HG02759 (cell line): ENCODE measurements at regions not wholly inside any gene's neighbourhood (a gene's known extent, or its start where the extent isn't known, plus 50 kb on each side); places are given as distances from the start of the nearest gene placed in this dataset.
A peak's percentile ranks its signal among the peaks of the same experiment; 100 is the strongest.

Experiments
- ATAC-seq: cut with Tn5 transposase; IDR thresholded peaks from one replicate; pipeline ENCODE4 v1.9.1; 2021; ENCODE audit warnings: mild to moderate bottlenecking, moderate library complexity; ENCODE audit not compliant: unreplicated experiment

- ATAC-seq = no peak
Measured at GRCh38 chr12:93042684-93043083, 113.6 kb upstream of the EEA1 start.

GRCh38 chr12:93043192-93043876 is 114.2 kb upstream of the EEA1 start:
- no peak for ATAC-seq

DNA sequence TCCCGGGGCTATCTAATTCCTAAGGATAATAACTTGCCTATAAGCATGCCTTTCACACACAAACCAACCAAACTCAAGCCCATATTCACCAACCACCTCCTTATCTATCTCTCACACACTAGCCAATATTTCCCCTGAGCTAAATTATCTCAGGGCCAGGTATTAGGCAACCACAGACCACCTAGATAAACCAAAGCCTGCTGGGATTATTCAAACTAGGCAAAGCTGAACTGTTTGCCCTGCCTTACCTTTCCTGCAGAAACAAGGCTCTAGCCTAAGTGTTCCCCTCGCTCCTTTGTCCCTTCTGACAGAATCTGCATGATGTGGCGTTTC is 114.7 kb upstream of the EEA1 start:
- ATAC-seq = no peak

GRCh38 chr12:93047118-93047517 is 118.0 kb upstream of the EEA1 start:
- ATAC-seq = no peak

DNA sequence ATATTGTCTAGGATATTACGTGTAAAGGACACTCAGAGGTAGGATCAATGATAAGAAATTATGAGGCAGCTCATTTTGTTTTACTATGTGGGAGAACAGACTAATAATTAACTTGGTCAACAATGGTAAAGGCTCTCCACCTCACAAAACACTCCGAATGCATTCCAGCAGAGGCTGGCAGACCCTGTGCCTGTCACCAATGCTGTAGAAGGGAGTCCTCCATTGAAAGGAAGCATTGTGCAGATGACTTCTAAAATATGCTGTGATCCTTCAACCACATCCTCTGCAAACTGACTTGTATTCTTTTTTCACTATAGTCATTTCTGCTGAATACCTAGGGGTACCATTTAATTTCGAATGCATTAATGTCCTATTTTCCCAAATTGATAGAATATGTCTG is 119.6 kb upstream of the EEA1 start:
- no peak for ATAC-seq

DNA sequence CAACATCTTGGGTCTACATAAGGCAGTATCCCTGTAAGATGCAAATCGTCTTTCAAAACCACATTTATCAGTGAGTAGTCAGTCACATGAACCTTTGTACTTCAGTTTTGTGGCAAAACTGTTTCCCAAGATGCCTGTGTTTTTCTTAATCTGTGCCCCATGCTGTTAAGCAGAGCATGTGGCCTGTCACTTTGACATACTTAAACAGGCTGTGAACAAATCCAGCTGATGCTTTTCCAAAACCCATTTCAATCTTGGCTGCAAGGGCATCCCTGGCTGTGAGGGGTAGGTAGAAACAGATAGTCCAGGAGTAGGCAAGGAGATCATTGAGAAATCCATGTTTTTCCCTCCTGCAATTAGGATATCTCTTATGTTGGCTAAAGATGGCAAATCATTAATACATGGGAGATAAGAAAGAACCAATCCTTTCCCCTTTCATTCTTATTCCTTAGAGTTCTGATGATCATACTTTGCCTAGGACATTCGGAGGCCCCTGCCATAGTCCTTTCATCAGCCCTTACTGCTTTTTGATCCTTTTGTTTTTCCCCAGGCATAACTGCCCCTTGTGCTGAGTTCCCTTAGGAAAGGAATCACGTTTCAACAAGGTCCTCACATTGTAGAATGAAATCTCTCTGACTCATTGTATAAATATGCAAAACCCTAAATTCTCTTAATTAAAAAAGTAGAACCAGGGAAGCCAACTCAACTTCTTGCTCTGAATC is 121.1 kb upstream of the EEA1 start:
- no peak for ATAC-seq

GRCh38 chr12:93050748-93051081 is 121.6 kb upstream of the EEA1 start:
- ATAC-seq = no peak

- no peak for ATAC-seq
Measured at GRCh38 chr12:93054021-93054420, 124.9 kb upstream of the EEA1 start.

GRCh38 chr12:93055221-93055620 is 126.1 kb upstream of the EEA1 start:
- no peak for ATAC-seq

- ATAC-seq = no peak
Measured at GRCh38 chr12:93056971-93057535, 128.0 kb upstream of the EEA1 start.

DNA sequence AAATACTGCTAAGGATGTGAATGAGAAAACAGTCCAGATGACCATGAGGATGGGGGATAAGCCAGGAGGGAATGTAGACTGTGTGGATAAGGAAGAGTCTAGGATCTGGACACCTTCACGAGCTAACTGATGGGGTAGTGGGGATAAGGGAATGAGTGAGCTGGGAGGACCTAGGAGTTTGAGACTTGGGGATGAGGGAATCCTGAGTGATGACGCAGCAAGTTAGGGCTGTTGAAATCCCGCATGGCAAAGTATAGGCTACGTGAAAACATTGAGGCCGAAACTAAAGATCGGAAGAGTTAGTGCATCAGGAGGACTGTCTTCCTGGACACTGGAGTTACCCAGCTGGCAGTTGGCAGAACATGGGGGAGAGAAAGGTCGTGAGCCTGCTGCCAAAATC is 129.2 kb upstream of the EEA1 start:
- ATAC-seq = no peak

DNA sequence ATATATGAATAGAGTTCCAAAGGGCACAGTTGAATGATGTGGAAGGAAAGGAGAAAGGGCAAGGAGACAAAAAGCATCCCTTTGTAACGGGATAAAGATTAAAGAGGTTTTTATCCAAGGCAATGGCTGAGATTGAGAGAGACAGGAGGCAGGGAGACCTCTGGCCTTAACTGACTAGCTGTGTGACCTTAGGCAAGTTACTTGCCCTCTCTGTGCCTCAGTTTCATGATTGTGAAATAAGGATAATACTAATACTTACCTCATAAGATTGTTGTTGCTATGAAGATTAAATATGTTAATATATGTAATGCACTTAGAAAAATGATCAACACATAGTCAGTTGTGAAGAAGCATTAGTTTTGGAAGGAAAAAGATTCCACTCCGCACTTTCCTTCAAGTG is 130.2 kb upstream of the EEA1 start:
- ATAC-seq = no peak

DNA sequence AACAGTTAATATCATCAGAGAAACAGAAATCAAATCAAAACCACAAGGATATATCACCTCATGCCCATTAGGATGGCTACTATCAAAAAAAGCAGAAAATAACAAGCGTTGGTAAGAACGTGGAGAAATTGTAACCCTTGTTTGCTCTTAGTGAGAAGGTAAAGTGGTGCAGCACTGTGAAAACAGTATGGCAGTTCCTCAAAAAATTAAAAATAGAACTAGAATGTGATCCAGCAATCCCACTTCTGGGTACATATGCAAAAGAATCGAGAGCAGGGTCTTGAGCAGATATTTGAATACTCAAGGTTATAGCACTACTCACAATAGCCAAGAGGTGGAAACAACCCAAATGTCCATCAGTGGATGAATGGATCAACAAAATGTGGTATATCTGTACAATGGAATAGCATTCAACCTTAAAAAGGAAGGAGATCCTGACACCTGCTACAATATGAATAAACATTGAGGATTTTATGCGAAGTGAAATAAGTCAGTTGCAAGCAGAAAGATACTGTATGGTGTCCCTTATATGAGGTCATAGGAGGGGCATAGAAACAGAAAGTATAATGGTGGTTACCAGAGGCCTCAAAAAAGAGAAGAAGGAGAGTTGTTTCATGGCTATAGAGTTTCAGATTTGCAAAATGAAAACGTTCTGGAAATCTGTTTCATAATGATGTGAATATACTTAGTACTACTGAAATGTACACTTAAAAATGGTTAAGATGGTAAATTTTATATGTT is 131.0 kb upstream of the EEA1 start:
- peak; percentile 98 for ATAC-seq

- peak; percentile 22 for ATAC-seq
Measured at GRCh38 chr12:93060666-93061472, 131.8 kb upstream of the EEA1 start.

DNA sequence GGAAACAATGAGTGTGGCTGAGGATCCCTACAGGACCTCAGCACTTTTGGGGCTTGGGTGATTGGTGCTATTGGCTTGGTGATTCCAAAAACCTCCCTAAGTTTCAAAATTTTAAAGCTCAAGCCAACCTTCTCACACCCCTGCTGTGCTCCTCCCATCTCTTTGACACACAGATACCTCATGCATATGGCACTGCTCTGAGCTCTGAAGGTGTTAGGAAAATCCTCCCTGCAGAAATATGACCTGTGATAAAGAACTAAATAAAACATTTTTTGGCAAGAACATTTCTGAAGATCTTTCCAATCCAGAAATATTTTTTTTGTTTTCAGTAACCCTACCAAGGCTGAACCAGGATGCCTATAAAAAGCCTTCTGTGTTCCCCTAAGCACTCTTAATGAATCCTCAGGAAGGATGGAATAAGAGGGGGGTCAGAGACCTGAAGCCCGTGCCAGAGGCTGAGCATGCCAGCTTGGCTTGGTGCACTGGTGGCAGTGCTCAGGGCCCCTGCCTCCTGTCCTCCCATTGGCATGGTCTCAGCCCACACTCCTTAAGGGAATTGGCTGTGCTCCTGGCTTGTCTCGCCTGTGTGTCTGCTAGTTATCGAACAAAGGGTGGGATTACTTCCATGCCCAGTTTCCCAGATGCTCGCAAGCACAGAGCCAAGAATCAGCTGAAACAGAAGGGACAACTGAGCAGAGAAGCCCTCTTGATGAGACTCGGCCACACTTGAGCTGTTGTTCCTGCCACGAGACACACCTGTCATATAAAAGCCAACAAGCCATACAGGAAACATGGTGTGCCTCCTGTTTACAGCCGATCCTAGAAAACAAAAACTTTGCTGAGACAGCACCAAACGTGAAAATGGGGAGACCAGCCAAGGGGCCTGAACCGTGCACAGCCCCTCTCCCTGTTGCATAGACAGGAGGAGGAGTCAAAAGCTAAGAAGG is 132.7 kb upstream of the EEA1 start:
- no peak for ATAC-seq

DNA sequence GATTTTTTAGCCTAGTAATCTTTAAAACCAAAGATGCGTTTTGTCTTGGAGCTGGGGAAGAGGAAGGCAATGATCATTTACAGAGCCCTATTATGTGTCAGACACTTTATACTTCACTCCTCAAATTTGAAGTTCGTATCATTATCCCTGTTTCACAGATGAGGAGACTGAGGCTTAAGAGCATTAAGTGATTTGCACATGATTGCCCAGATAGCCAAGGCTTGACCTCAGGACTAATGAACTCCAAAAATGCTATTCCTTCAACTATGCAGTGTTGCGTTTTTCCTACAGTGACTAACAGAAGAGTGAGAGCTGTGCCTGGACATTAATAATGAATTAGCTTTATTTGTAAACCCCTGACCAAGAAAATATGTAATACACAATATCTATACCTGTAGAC is 136.8 kb upstream of the EEA1 start:
- no peak for ATAC-seq

- no peak for ATAC-seq
Measured at GRCh38 chr12:93072340-93072739, 143.2 kb upstream of the EEA1 start.

DNA sequence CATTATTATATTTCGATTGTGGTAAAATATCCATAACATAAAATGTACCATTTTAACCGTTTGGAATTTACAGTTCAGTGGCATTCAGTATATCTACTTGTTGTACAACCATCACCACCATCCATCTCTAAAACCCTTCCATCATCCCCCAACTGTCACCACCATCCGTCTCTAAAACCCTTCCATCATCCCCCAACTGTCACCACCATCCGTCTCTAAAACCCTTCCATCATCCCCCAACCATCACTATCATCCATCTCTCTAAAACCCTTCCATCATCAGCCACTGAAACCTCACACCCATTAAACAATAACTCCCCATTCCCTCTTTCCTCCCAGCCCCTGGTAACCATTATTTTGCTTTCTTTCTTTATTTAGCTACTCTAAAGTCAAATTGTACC is 144.2 kb upstream of the EEA1 start:
- no peak for ATAC-seq

GRCh38 chr12:93078059-93078458 is 149.0 kb upstream of the EEA1 start:
- ATAC-seq = no peak

DNA sequence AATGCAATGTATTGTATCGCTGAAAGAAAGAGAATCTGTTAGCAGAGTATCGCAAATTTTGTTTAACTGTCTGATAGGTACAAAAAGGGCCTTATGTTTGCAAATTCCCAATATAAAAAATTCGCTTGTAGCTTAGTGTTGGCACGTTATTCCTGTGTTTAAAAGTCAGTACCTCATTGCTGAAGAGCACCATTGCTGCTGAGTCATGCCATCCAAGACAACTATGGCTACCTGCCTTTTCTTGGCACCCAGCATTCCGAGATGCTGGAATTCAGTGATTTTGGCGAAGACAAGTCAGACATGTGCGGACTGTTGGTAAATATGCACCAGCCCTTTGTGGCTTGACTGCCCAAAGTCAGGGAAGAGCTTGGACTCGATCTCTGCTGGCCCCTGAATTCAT is 149.5 kb upstream of the EEA1 start:
- no peak for ATAC-seq
